ENCODE measurements at regions not wholly inside any gene's neighbourhood (a gene's known extent, or its start where the extent isn't known, plus 50 kb on each side); places are given as distances from the start of the nearest gene placed in this dataset.

DNA sequence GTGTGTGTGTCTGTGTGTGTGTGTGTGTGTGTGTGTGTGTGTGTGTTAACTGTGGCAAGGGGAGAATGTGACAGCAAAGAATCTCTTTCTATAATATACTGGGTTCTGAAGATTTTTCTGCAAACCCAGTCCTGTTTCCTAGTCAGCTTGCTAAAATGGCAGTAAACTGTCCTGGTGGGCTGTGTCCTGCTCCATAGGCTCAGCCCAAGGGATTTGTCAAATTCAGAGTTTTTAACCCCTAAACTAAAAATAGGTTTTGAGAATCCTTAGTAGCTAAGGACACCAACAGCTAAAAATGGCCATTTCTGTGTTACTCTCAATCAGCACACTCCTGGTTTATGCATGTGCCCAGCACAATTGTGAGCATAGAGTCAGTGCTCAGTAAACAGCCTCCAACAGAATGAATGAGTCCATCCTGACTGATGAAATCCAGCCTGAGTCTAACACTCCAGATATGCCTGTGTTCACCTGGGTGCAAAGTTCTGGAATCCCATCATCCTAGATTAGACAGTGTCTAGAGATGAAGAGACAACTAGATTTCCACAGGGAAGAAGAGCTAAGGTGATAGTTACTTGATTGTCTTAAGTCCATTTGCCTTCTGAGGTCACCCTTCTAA lies 192.6 kb downstream of the TTC6 start:
- Histone ChIP-seq H3K4ac (ENCODE audit: low read depth in 1 of 2, low read length in 2 of 2) (no peak overlapping the region), H2BK12ac (ENCODE audit: low read length in 2 of 2) (no peak overlapping the region), H4K8ac (ENCODE audit: low read length) (no peak overlapping the region), H3K23ac (ENCODE audit: low read length in 2 of 2) (no peak overlapping the region), H3K27ac (ENCODE audit: low read length, poor library complexity, severe bottlenecking) (no peak overlapping the region), H2BK120ac (ENCODE audit: low read depth, low read length) (no peak overlapping the region), H2AK5ac (ENCODE audit: low read length, severe bottlenecking) (no peak overlapping the region), H2BK5ac (ENCODE audit: low read depth, low read length, poor library complexity, severe bottlenecking) (no peak overlapping the region), H3K14ac (ENCODE audit: low read length in 2 of 2) (no peak overlapping the region), H3K79me1 (replicated peaks; ENCODE audit: low read length, poor library complexity, severe bottlenecking) (no peaks in the 10 kb centered on the region), H2AFZ (ENCODE audit: low read depth, low read length) (no peak overlapping the region), H4K91ac (ENCODE audit: low read length) (no peak overlapping the region), H2BK15ac (ENCODE audit: low read depth, poor library complexity, severe bottlenecking) (no peak overlapping the region), H3K9ac (ENCODE audit: low read length) (no peak overlapping the region), H3K9me3 (ENCODE audit: control insufficient read depth, low read length) (peaks cover 3% of the 10 kb centered on the region), H3K27me3 (ENCODE audit: control insufficient read depth in 1 of 2, insufficient read depth in 1 of 2, low read length in 2 of 2) (no peaks in the 10 kb centered on the region), H3K36me3 (ENCODE audit: control insufficient read depth in 1 of 2, insufficient read depth in 2 of 2, low read depth in 1 of 2, low read length in 2 of 2) (no peaks in the 10 kb centered on the region), H3K4me1 (ENCODE audit: control insufficient read depth, insufficient read depth, low read depth, low read length) (no peaks in the 10 kb centered on the region), H3K4me2 (ENCODE audit: low read length, poor library complexity, severe bottlenecking) (no peak overlapping the region), H3K18ac (ENCODE audit: low read depth in 1 of 2, low read length in 2 of 2) (no peak overlapping the region), H3K4me3 (ENCODE audit: insufficient read depth in 1 of 2, low read depth in 1 of 2, low read length in 2 of 2) (no peak overlapping the region)
- DNase-seq = no peak

DNA sequence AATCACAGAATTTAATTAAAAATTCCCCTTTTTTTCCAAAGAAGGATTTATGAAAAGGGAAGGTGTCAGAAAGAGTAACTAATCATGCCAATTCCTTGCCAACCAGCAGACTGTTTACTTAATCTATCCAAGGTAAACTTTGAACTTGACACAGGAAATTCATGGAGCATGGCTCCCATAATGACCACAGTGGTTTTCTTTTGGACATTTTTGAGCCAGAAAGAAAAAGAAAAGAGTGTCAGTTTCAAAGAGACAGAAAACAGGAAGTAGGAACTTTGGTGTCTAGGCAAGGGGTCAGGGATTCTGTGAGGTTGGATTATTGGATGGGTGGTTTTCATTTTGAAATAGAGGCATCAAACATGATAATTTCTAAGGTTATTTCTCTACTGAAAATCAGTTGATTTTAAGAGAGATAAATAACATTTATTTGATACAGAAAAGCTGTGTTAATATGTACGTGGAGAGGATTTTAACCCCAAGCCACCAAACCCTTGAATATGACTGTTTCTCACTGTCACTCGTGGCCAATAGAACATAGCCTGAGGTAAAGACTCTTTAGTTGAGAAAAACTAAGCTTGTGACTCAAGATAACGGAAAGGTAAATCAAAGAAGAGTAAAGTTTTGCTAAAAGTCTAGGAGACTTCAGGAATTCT lies 196.1 kb downstream of the TTC6 start:
- no peak overlapping the region for H3K14ac ChIP-seq (ENCODE audit: low read length in 2 of 2)
- WGBS = 100% methylated on average over 2 of the region's 3 CpGs

GRCh38 chr14:37792124-37792523 lies 196.7 kb downstream of the TTC6 start:
- WGBS = 83% methylated on average over 1 of the region's 4 CpGs

More for the DNA sequence above, 196.1 kb downstream of the TTC6 start:
- H4K91ac ChIP-seq (ENCODE audit: low read length) = no peak overlapping the region
- no peak overlapping the region for H2AK5ac ChIP-seq (ENCODE audit: low read length, severe bottlenecking)
- H3K4me2 ChIP-seq (ENCODE audit: low read length, poor library complexity, severe bottlenecking) = no peak overlapping the region
- no peak overlapping the region for H2BK12ac ChIP-seq (ENCODE audit: low read length in 2 of 2)
- no peak overlapping the region for H3K27ac ChIP-seq (ENCODE audit: low read length, poor library complexity, severe bottlenecking)
- H3K4me3 ChIP-seq (ENCODE audit: insufficient read depth in 1 of 2, low read depth in 1 of 2, low read length in 2 of 2) = no peak overlapping the region
- no peaks in the 10 kb centered on the region for H3K9me3 ChIP-seq (ENCODE audit: control insufficient read depth, low read length)
- H2BK5ac ChIP-seq (ENCODE audit: low read depth, low read length, poor library complexity, severe bottlenecking) = no peak overlapping the region
- no peak overlapping the region for H3K23ac ChIP-seq (ENCODE audit: low read length in 2 of 2)
- H2BK120ac ChIP-seq (ENCODE audit: low read depth, low read length) = no peak overlapping the region
- H3K4ac ChIP-seq (ENCODE audit: low read depth in 1 of 2, low read length in 2 of 2) = no peak overlapping the region
- H3K4me1 ChIP-seq (ENCODE audit: control insufficient read depth, insufficient read depth, low read depth, low read length) = no peaks in the 10 kb centered on the region
- no peak overlapping the region for H2BK15ac ChIP-seq (ENCODE audit: low read depth, poor library complexity, severe bottlenecking)
- no peak overlapping the region for H3K9ac ChIP-seq (ENCODE audit: low read length)
- no peaks in the 10 kb centered on the region for H3K79me1 ChIP-seq (replicated peaks; ENCODE audit: low read length, poor library complexity, severe bottlenecking)
- H3K18ac ChIP-seq (ENCODE audit: low read depth in 1 of 2, low read length in 2 of 2) = no peak overlapping the region
- no peak for DNase-seq
- no peak overlapping the region for H2AFZ ChIP-seq (ENCODE audit: low read depth, low read length)
- no peak overlapping the region for H4K8ac ChIP-seq (ENCODE audit: low read length)
- H3K27me3 ChIP-seq (ENCODE audit: control insufficient read depth in 1 of 2, insufficient read depth in 1 of 2, low read length in 2 of 2) = no peaks in the 10 kb centered on the region
- H3K36me3 ChIP-seq (ENCODE audit: control insufficient read depth in 1 of 2, insufficient read depth in 2 of 2, low read depth in 1 of 2, low read length in 2 of 2) = no peaks in the 10 kb centered on the region

GRCh38 chr14:37796703-37797416 lies 201.4 kb downstream of the TTC6 start:
- no peaks in the 10 kb centered on the region for H3K36me3 ChIP-seq (ENCODE audit: control insufficient read depth in 1 of 2, insufficient read depth in 2 of 2, low read depth in 1 of 2, low read length in 2 of 2)
- H3K9ac ChIP-seq (ENCODE audit: low read length) = no peak overlapping the region
- 74% methylated on average over 4 of the region's 4 CpGs for WGBS

More at GRCh38 chr14:37792124-37792523, 196.7 kb downstream of the TTC6 start:
- no peak overlapping the region for H3K4ac ChIP-seq (ENCODE audit: low read depth in 1 of 2, low read length in 2 of 2)
- H3K36me3 ChIP-seq (ENCODE audit: control insufficient read depth in 1 of 2, insufficient read depth in 2 of 2, low read depth in 1 of 2, low read length in 2 of 2) = no peaks in the 10 kb centered on the region
- H3K23ac ChIP-seq (ENCODE audit: low read length in 2 of 2) = no peak overlapping the region
- H3K4me1 ChIP-seq (ENCODE audit: control insufficient read depth, insufficient read depth, low read depth, low read length) = no peaks in the 10 kb centered on the region
- H3K27ac ChIP-seq (ENCODE audit: low read length, poor library complexity, severe bottlenecking) = no peak overlapping the region
- DNase-seq = no peak
- no peak overlapping the region for H4K91ac ChIP-seq (ENCODE audit: low read length)
- no peak overlapping the region for H3K4me2 ChIP-seq (ENCODE audit: low read length, poor library complexity, severe bottlenecking)
- H3K79me1 ChIP-seq (replicated peaks; ENCODE audit: low read length, poor library complexity, severe bottlenecking) = no peaks in the 10 kb centered on the region
- H3K18ac ChIP-seq (ENCODE audit: low read depth in 1 of 2, low read length in 2 of 2) = no peak overlapping the region
- H3K4me3 ChIP-seq (ENCODE audit: insufficient read depth in 1 of 2, low read depth in 1 of 2, low read length in 2 of 2) = no peak overlapping the region
- no peak overlapping the region for H2AFZ ChIP-seq (ENCODE audit: low read depth, low read length)
- H3K14ac ChIP-seq (ENCODE audit: low read length in 2 of 2) = no peak overlapping the region
- no peak overlapping the region for H2BK15ac ChIP-seq (ENCODE audit: low read depth, poor library complexity, severe bottlenecking)
- H4K8ac ChIP-seq (ENCODE audit: low read length) = no peak overlapping the region
- no peak overlapping the region for H3K9ac ChIP-seq (ENCODE audit: low read length)
- no peak overlapping the region for H2BK120ac ChIP-seq (ENCODE audit: low read depth, low read length)
- H3K27me3 ChIP-seq (ENCODE audit: control insufficient read depth in 1 of 2, insufficient read depth in 1 of 2, low read length in 2 of 2) = no peaks in the 10 kb centered on the region
- no peaks in the 10 kb centered on the region for H3K9me3 ChIP-seq (ENCODE audit: control insufficient read depth, low read length)
- H2BK5ac ChIP-seq (ENCODE audit: low read depth, low read length, poor library complexity, severe bottlenecking) = no peak overlapping the region
- no peak overlapping the region for H2BK12ac ChIP-seq (ENCODE audit: low read length in 2 of 2)
- no peak overlapping the region for H2AK5ac ChIP-seq (ENCODE audit: low read length, severe bottlenecking)

More at GRCh38 chr14:37796703-37797416, 201.4 kb downstream of the TTC6 start:
- DNase-seq = no peak
- no peak overlapping the region for H2AFZ ChIP-seq (ENCODE audit: low read depth, low read length)
- H3K9me3 ChIP-seq (ENCODE audit: control insufficient read depth, low read length) = no peaks in the 10 kb centered on the region
- no peaks in the 10 kb centered on the region for H3K79me1 ChIP-seq (replicated peaks; ENCODE audit: low read length, poor library complexity, severe bottlenecking)
- no peak overlapping the region for H2BK12ac ChIP-seq (ENCODE audit: low read length in 2 of 2)
- H3K4me1 ChIP-seq (ENCODE audit: control insufficient read depth, insufficient read depth, low read depth, low read length) = no peaks in the 10 kb centered on the region
- H3K4me3 ChIP-seq (ENCODE audit: insufficient read depth in 1 of 2, low read depth in 1 of 2, low read length in 2 of 2) = no peak overlapping the region
- no peak overlapping the region for H2AK5ac ChIP-seq (ENCODE audit: low read length, severe bottlenecking)
- H4K8ac ChIP-seq (ENCODE audit: low read length) = no peak overlapping the region
- H2BK120ac ChIP-seq (ENCODE audit: low read depth, low read length) = no peak overlapping the region
- H3K14ac ChIP-seq (ENCODE audit: low read length in 2 of 2) = no peak overlapping the region
- H3K23ac ChIP-seq (ENCODE audit: low read length in 2 of 2) = no peak overlapping the region
- no peak overlapping the region for H3K4me2 ChIP-seq (ENCODE audit: low read length, poor library complexity, severe bottlenecking)
- no peaks in the 10 kb centered on the region for H3K27me3 ChIP-seq (ENCODE audit: control insufficient read depth in 1 of 2, insufficient read depth in 1 of 2, low read length in 2 of 2)
- no peak overlapping the region for H2BK5ac ChIP-seq (ENCODE audit: low read depth, low read length, poor library complexity, severe bottlenecking)
- H4K91ac ChIP-seq (ENCODE audit: low read length) = no peak overlapping the region
- no peak overlapping the region for H3K18ac ChIP-seq (ENCODE audit: low read depth in 1 of 2, low read length in 2 of 2)
- no peak overlapping the region for H2BK15ac ChIP-seq (ENCODE audit: low read depth, poor library complexity, severe bottlenecking)
- H3K4ac ChIP-seq (ENCODE audit: low read depth in 1 of 2, low read length in 2 of 2) = no peak overlapping the region
- no peak overlapping the region for H3K27ac ChIP-seq (ENCODE audit: low read length, poor library complexity, severe bottlenecking)

Measured in mesenchymal stem cell (in vitro differentiated cells and primary cell).